ENCODE measurements at regions not wholly inside any gene's neighbourhood (a gene's known extent, or its start where the extent isn't known, plus 50 kb on each side); places are given as distances from the start of the nearest gene placed in this dataset.

- no peaks in the 10 kb centered on the region for H3K9me1 ChIP-seq (ENCODE audit: insufficient read depth, low read length)
- no peak overlapping the region for H3K4me3 ChIP-seq (ENCODE audit: insufficient read depth, low read depth, low read length)
- no peak for ATAC-seq (ENCODE audit: low read depth)
- no peak overlapping the region for H2AFZ ChIP-seq (replicated peaks; ENCODE audit: low read length, poor library complexity)
- no peaks in the 10 kb centered on the region for H3K36me3 ChIP-seq (ENCODE audit: control insufficient read depth, insufficient read depth, low read length)
- no peaks in the 10 kb centered on the region for H3K27me3 ChIP-seq (ENCODE audit: control insufficient read depth, insufficient read depth, low read length)
- no peaks in the 10 kb centered on the region for H3K79me1 ChIP-seq (ENCODE audit: low read depth in 1 of 2, low read length in 2 of 2)
- H2BK5ac ChIP-seq (ENCODE audit: low read depth, low read length, poor library complexity, severe bottlenecking) = no peak overlapping the region
- no peak overlapping the region for H3K56ac ChIP-seq (ENCODE audit: extremely low read depth, insufficient read depth, low read length)
- H2BK15ac ChIP-seq (ENCODE audit: low read depth, low read length) = no peak overlapping the region
- H4K20me1 ChIP-seq (ENCODE audit: insufficient read depth, low read length) = no peaks in the 10 kb centered on the region
- H3K18ac ChIP-seq (ENCODE audit: low read depth, low read length) = no peak overlapping the region
- H4K91ac ChIP-seq (ENCODE audit: insufficient read depth, low read depth, low read length) = no peak overlapping the region
- no peak overlapping the region for H2BK120ac ChIP-seq (ENCODE audit: low read depth, low read length)
- H2BK20ac ChIP-seq (ENCODE audit: low read depth, low read length) = no peak overlapping the region
- no peak overlapping the region for H4K5ac ChIP-seq (ENCODE audit: low read depth, low read length)
- H4K8ac ChIP-seq (ENCODE audit: low read depth in 2 of 2, low read length in 2 of 2) = no peak overlapping the region
- no TSS peak for BruUV-seq (replicated peaks)
- no peak overlapping the region for H3K9ac ChIP-seq (ENCODE audit: low read depth, low read length)
- no peak for DNase-seq
- dilution Hi-C loops (cut with HindIII; ENCODE audit: low sequenced_read_pairs, unreplicated experiment) = no loop called here
- no peak overlapping the region for H3K4ac ChIP-seq (ENCODE audit: low read depth, low read length)
- H2AK9ac ChIP-seq (replicated peaks; ENCODE audit: low read depth, low read length, poor library complexity) = no peak overlapping the region
- intact Hi-C loops (cut with micrococcal nuclease) = no loop called here
- peaks cover 11% of the 10 kb centered on the region for H3K9me3 ChIP-seq (ENCODE audit: control insufficient read depth, insufficient read depth, low read length)
- no peak overlapping the region for H2AK5ac ChIP-seq (ENCODE audit: low read depth, low read length)
- H3K14ac ChIP-seq (replicated peaks; ENCODE audit: low read depth, low read length) = no peak overlapping the region
- no peak overlapping the region for H3K23ac ChIP-seq (ENCODE audit: low read depth, low read length)
- no peaks in the 10 kb centered on the region for H3K4me1 ChIP-seq (ENCODE audit: control insufficient read depth, insufficient read depth, low read length)
- ChIA-PET CTCF (no interaction called here), POLR2A (ENCODE audit: unreplicated experiment) (no interaction called here)
- no peak overlapping the region for H3K27ac ChIP-seq (ENCODE audit: insufficient read depth, low read length)
- no peak overlapping the region for H3K4me2 ChIP-seq (ENCODE audit: low read depth, low read length)
- 33% methylated on average over 3 of the region's 7 CpGs; no CpG with 5 or more reads in 1 of the 2 experiments for WGBS, 2 experiments (ENCODE audit: extremely low coverage in 2 of 2, insufficient read length in 1 of 2)
- TF ChIP-seq RCOR1 (IDR thresholded peaks at IDR 0.05; ENCODE audit: insufficient replicate concordance, low read length) = no peak
- no peak for TF ChIP-seq FOS (IDR thresholded peaks at IDR 0.05; ENCODE audit: low read depth, low read length)
- no peak for TF ChIP-seq RFX5 (IDR thresholded peaks at IDR 0.05; ENCODE audit: low read depth, low read length)
- TF ChIP-seq USF2 (IDR thresholded peaks at IDR 0.05; ENCODE audit: low read depth, low read length) = no peak
- in situ Hi-C loops (cut with MboI; ENCODE audit: low sequenced_read_pairs) = no loop called here
These were observed 580.8 kb upstream of the EEF2KMT start for GRCh38 chr16:5678371-5678770.
